ENCODE measurements at regions not wholly inside any gene's neighbourhood (a gene's known extent, or its start where the extent isn't known, plus 50 kb on each side); places are given as distances from the start of the nearest gene placed in this dataset.
"Not testable (repeated sequence)": the region's sequence is repeated elsewhere in the genome, so short reads cannot be mapped to it uniquely, and the experiment has no call there.

GRCh38 chr3:15933439-15934139 lies 135.8 kb upstream of the ANKRD28 start:
- no peak overlapping the region for H3K4me3 ChIP-seq (ENCODE audit: low read depth, low read length)
- no peak for DNase-seq
- H3K9me3 ChIP-seq (ENCODE audit: severe bottlenecking): no peaks in the 10 kb centered on the region
- no peak for TF ChIP-seq CTCF (IDR thresholded peaks at IDR 0.05; ENCODE audit: low read depth, low read length)
- H3K27me3 ChIP-seq (ENCODE audit: insufficient read depth, low read depth, severe bottlenecking): no peaks in the 10 kb centered on the region
- no peaks in the 10 kb centered on the region for H3K36me3 ChIP-seq
- H3K27ac ChIP-seq: no peak overlapping the region

GRCh38 chr3:15934389-15935195 lies 136.8 kb upstream of the ANKRD28 start:
- H3K36me3 ChIP-seq: no peaks in the 10 kb centered on the region
- H3K9me3 ChIP-seq (ENCODE audit: severe bottlenecking): no peaks in the 10 kb centered on the region
- TF ChIP-seq CTCF (IDR thresholded peaks at IDR 0.05; ENCODE audit: low read depth, low read length): no peak
- no peak for DNase-seq
- no peak overlapping the region for H3K27ac ChIP-seq
- H3K27me3 ChIP-seq (ENCODE audit: insufficient read depth, low read depth, severe bottlenecking): no peaks in the 10 kb centered on the region
- H3K4me3 ChIP-seq (ENCODE audit: low read depth, low read length): no peak overlapping the region

GRCh38 chr3:15936312-15936711 lies 138.5 kb upstream of the ANKRD28 start:
- Histone ChIP-seq H3K36me3 (no peaks in the 10 kb centered on the region), H3K4me3 (ENCODE audit: low read depth, low read length) (no peak overlapping the region), H3K9me3 (ENCODE audit: severe bottlenecking) (no peaks in the 10 kb centered on the region), H3K27me3 (ENCODE audit: insufficient read depth, low read depth, severe bottlenecking) (no peaks in the 10 kb centered on the region), H3K27ac (no peak overlapping the region)
- no peak for TF ChIP-seq CTCF (IDR thresholded peaks at IDR 0.05; ENCODE audit: low read depth, low read length)
- no peak for DNase-seq

- DNase-seq: no peak
- Histone ChIP-seq H3K36me3 (no peaks in the 10 kb centered on the region), H3K27ac (no peak overlapping the region), H3K4me3 (ENCODE audit: low read depth, low read length) (no peak overlapping the region), H3K27me3 (ENCODE audit: insufficient read depth, low read depth, severe bottlenecking) (no peaks in the 10 kb centered on the region), H3K9me3 (ENCODE audit: severe bottlenecking) (no peaks in the 10 kb centered on the region)
- TF ChIP-seq CTCF (IDR thresholded peaks at IDR 0.05; ENCODE audit: low read depth, low read length): no peak
Observed at GRCh38 chr3:15940641-15941040, 142.9 kb upstream of the ANKRD28 start.

- H3K36me3 ChIP-seq: not testable (repeated sequence)
Observed at GRCh38 chr3:15941457-15941856, 143.7 kb upstream of the ANKRD28 start.

GRCh38 chr3:15941958-15942357 lies 144.2 kb upstream of the ANKRD28 start:
- no peak for DNase-seq
- no peak overlapping the region for H3K27ac ChIP-seq
- no peak for TF ChIP-seq CTCF (IDR thresholded peaks at IDR 0.05; ENCODE audit: low read depth, low read length)
- no peak overlapping the region for H3K4me3 ChIP-seq (ENCODE audit: low read depth, low read length)
- H3K27me3 ChIP-seq (ENCODE audit: insufficient read depth, low read depth, severe bottlenecking): no peaks in the 10 kb centered on the region
- no peaks in the 10 kb centered on the region for H3K9me3 ChIP-seq (ENCODE audit: severe bottlenecking)
- no peaks in the 10 kb centered on the region for H3K36me3 ChIP-seq

More at GRCh38 chr3:15941457-15941856, 143.7 kb upstream of the ANKRD28 start:
- not testable (repeated sequence) for H3K27me3 ChIP-seq (ENCODE audit: insufficient read depth, low read depth, severe bottlenecking); DNase-seq; H3K27ac ChIP-seq; H3K9me3 ChIP-seq (ENCODE audit: severe bottlenecking); H3K4me3 ChIP-seq (ENCODE audit: low read depth, low read length)
